Esophagus muscularis mucosa (tissue), 4 donors: ENCODE measurements at regions not wholly inside any gene's neighbourhood (a gene's known extent, or its start where the extent isn't known, plus 50 kb on each side); places are given as distances from the start of the nearest gene placed in this dataset.

ENCODE experiments used
- DNase-seq: peaks from one replicate; pipeline ENCODE4 v3.0.0-alpha.2; 2017; ENCODE audit errors: extremely low spot score
- H3K27ac ChIP-seq, 4 donors: fragments of 200-600 bp; sonication (generic); replicated peaks in 1 of 4; 1 replicate in 3 of 4; 2 replicates in 1 of 4; pipeline ENCODE4 v1.5.1; 2016 to 2019; ENCODE audit warnings: mild to moderate bottlenecking in 1 of 4
- H3K27me3 ChIP-seq, 4 donors: fragments of 200-600 bp; sonication (generic); one replicate each; pipeline versions ENCODE4 v1.5.1 to v1.6.0; 2016 to 2019
- H3K36me3 ChIP-seq, 4 donors: fragments of 200-600 bp; sonication (generic); one replicate each; pipeline ENCODE4 v1.5.1; 2016 to 2019
- H3K4me1 ChIP-seq, 4 donors: fragments of 200-600 bp; sonication (generic); one replicate each; pipeline ENCODE4 v1.5.1; 2016 to 2019
- H3K4me3 ChIP-seq, 4 donors: fragments of 200-600 bp; sonication (generic); 1 replicate in 2 of 4; 2 replicates in 2 of 4; pipeline ENCODE4 v1.5.1; 2016 to 2019; ENCODE audit warnings: mild to moderate bottlenecking in 4 of 4, moderate library complexity in 1 of 4
- H3K9me3 ChIP-seq, 4 donors: fragments of 200-600 bp; sonication (generic); 1 replicate in 3 of 4; 2 replicates in 1 of 4; pipeline ENCODE4 v1.5.1; 2016 to 2019
- EP300 ChIP-seq: sonication (generic); formaldehyde crosslinking; IDR thresholded peaks from one replicate; pipeline ENCODE4 v1.6.1; 2017; ENCODE audit warnings: antibody characterized with exemption
- POLR2A ChIP-seq: fragments of 450-650 bp; IDR thresholded peaks from one replicate; pipeline ENCODE4 v1.6.1; 2017; ENCODE audit warnings: antibody characterized with exemption, moderate library complexity, mild to moderate bottlenecking, low read depth
- POLR2AphosphoS5 ChIP-seq, 2 donors: sonication (generic); formaldehyde crosslinking; IDR thresholded peaks; one replicate each; pipeline ENCODE4 v1.6.1; 2017; ENCODE audit warnings: antibody characterized with exemption in 2 of 2
- WGBS: methylation state at CpG from one replicate; pipeline ENCODE4 v1.1.5; 2018; 5-methylcytosine and 5-hydroxymethylcytosine counted together
- intact Hi-C: fragments of 100-400 bp; cut with DNase I; formaldehyde crosslinking; loops from one replicate; pipeline ENCODE4 v1.15.1; 2023
- TF ChIP-seq, protein P1 (sequence below), 3 experiments: fragments of 200-600 bp in 2 of 3; fragments of 450-650 bp in 1 of 3; sonication (generic) in 2 of 3; IDR thresholded peaks; one replicate each; pipeline ENCODE4 v1.5.1; 2017 to 2019; ENCODE audit warnings: antibody characterized with exemption in 3 of 3, mild to moderate bottlenecking in 2 of 3, moderate library complexity in 1 of 3

DNA sequence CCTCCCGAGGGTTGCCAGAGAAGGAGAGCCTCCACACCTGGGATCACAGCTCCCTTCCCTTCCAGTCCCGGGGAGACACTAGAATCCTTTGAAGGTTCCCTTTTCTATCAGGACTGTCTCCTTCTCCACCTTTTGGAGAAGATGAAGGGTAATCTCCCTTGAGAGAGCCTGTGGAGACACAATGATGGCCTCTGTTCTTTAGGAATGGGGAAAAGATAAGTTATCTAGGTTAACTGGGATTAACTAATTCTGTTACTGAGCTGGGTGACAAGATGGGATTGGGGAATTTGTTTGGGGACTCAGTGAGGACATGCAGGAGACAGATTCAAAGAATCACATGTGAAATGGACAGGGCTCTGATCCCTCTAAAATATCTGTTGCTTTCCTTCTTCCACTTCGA lies 181.1 kb upstream of the BMPER start:
- TF ChIP-seq, protein P1, sequence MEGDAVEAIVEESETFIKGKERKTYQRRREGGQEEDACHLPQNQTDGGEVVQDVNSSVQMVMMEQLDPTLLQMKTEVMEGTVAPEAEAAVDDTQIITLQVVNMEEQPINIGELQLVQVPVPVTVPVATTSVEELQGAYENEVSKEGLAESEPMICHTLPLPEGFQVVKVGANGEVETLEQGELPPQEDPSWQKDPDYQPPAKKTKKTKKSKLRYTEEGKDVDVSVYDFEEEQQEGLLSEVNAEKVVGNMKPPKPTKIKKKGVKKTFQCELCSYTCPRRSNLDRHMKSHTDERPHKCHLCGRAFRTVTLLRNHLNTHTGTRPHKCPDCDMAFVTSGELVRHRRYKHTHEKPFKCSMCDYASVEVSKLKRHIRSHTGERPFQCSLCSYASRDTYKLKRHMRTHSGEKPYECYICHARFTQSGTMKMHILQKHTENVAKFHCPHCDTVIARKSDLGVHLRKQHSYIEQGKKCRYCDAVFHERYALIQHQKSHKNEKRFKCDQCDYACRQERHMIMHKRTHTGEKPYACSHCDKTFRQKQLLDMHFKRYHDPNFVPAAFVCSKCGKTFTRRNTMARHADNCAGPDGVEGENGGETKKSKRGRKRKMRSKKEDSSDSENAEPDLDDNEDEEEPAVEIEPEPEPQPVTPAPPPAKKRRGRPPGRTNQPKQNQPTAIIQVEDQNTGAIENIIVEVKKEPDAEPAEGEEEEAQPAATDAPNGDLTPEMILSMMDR (IDR thresholded peaks at IDR 0.05), result no peak
- TF ChIP-seq POLR2A, result no peak
- no peak for TF ChIP-seq EP300
- TF ChIP-seq POLR2AphosphoS5 (IDR thresholded peaks at IDR 0.05), result no peak

DNA sequence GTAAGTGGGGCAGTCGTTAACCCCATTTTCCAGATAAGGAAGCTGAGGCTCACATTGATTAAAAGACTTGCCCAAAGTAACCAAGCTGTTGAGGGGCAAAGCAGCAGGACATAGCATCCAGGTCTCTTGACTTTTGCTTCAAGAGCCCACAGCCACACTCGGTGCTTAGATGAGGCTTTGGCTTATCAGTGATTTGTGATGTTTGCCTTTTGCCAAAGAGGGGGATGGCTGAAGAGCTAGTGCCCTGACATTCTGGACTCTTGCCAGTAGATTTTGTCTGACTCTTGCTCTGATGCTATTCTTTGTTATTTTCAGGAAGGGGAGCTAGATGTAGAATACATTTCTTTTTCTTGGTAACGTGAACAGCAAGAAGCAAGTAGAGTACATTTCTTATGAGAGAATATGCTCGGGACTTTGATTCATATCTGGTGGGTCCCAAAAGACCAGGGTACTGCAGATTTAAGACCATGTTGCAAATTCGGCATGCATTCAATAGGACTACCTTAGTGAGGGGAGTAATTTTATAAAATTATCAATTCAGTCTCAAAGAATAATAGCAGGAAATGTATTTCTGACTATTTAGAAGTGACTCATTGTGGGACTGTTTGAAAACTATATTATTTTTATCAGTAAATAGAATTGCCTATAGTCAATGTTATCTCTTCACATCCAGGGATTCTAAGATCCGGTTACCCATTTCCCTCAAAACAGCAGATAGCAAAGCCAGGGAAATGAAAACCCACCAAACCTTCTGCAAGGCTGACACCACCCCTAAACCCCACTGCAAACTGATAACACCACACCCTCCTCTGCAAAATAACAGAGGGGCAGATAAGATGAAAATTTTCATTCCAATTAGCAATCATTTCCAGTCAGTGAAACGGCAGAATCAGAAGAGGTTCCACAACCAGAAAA lies 180.0 kb upstream of the BMPER start:
- H3K36me3 ChIP-seq, result no peaks in the 10 kb centered on the region
- no peak overlapping the region for H3K4me3 ChIP-seq
- no peak overlapping the region for H3K27ac ChIP-seq
- no peaks in the 10 kb centered on the region for H3K9me3 ChIP-seq
- no peak for DNase-seq
- 81% methylated on average over 7 of the region's 7 CpGs for WGBS
- no peak for TF ChIP-seq POLR2AphosphoS5 (IDR thresholded peaks at IDR 0.05)
- TF ChIP-seq, protein P1 (IDR thresholded peaks at IDR 0.05), result no peak
- TF ChIP-seq POLR2A, result no peak
- no peak for TF ChIP-seq EP300
- no peaks in the 10 kb centered on the region for H3K27me3 ChIP-seq
- H3K4me1 ChIP-seq, result peaks cover 0 to 6% (median 0%) of the 10 kb centered on the region in 4 donors
- intact Hi-C loops, result no loop called here

More for the DNA sequence above, 181.1 kb upstream of the BMPER start:
- no peaks in the 10 kb centered on the region for H3K9me3 ChIP-seq
- H3K4me1 ChIP-seq, result peaks cover 0 to 9% (median 2%) of the 10 kb centered on the region in 4 donors
- H3K27me3 ChIP-seq, result no peaks in the 10 kb centered on the region
- H3K36me3 ChIP-seq, result no peaks in the 10 kb centered on the region
- DNase-seq, result no peak
- H3K27ac ChIP-seq, result no peak overlapping the region
- H3K4me3 ChIP-seq, result no peak overlapping the region
- 94% methylated on average over 3 of the region's 3 CpGs for WGBS
- intact Hi-C loops, result no loop called here

DNA sequence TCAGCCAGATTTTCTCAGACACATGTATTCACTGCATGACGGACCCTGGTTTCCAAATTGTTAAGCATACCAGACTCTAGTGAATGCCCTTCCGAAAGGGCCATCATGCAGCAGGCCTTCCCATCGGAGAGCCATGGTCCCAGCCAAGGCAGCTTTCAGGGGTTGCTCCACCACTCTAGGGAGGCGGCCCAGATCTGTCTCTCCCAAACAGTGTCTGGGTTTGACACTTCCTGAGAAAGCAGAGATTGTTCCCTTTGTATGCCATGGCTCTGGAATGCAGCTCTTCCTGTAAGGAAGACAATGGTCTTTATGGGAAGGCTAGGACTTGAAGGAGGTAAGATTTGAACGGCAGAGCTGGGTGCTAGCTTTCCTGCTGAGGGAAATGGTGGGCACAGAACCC lies 178.8 kb upstream of the BMPER start:
- intact Hi-C loops, result no loop called here
- no peak for DNase-seq
- Histone ChIP-seq H3K4me1 (peaks cover 0 to 6% (median 0%) of the 10 kb centered on the region in 4 donors), H3K9me3 (no peaks in the 10 kb centered on the region), H3K4me3 (no peak overlapping the region), H3K36me3 (no peaks in the 10 kb centered on the region), H3K27me3 (no peaks in the 10 kb centered on the region), H3K27ac (no peak overlapping the region)
- WGBS, result 86% methylated on average over 5 of the region's 5 CpGs
- no peak for TF ChIP-seq POLR2A

DNA sequence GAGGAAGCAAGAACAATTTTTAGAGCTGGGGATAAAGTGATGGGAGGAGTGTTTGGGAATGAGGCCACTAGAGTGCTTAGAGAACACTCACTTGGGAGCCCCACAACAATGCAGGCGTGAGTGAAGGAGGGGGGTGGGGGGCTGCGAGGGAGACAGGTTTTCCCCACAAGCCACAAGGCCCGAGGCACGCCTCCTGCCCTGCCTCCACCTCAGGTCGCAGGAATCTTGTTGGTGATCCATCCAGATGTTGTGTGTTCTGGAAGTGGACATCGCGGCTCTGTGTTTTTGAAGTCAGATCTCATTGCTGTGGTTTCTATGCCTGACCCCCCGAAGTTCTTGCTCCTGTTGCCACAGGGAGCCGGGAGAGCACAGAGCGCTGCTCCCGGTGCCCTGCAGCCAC lies 178.0 kb upstream of the BMPER start:
- TF ChIP-seq POLR2AphosphoS5 (IDR thresholded peaks at IDR 0.05), result no peak
- TF ChIP-seq, protein P1 (IDR thresholded peaks at IDR 0.05), result no peak
- TF ChIP-seq POLR2A, result no peak
- TF ChIP-seq EP300, result no peak
- H3K27me3 ChIP-seq, result no peaks in the 10 kb centered on the region
- WGBS, result 86% methylated on average over 10 of the region's 11 CpGs
- intact Hi-C loops, result no loop called here
- no peaks in the 10 kb centered on the region for H3K9me3 ChIP-seq
- no peak overlapping the region for H3K27ac ChIP-seq
- H3K36me3 ChIP-seq, result no peaks in the 10 kb centered on the region
- H3K4me1 ChIP-seq, result peaks cover 0 to 6% (median 0%) of the 10 kb centered on the region in 4 donors
- no peak overlapping the region for H3K4me3 ChIP-seq
- no peak for DNase-seq

DNA sequence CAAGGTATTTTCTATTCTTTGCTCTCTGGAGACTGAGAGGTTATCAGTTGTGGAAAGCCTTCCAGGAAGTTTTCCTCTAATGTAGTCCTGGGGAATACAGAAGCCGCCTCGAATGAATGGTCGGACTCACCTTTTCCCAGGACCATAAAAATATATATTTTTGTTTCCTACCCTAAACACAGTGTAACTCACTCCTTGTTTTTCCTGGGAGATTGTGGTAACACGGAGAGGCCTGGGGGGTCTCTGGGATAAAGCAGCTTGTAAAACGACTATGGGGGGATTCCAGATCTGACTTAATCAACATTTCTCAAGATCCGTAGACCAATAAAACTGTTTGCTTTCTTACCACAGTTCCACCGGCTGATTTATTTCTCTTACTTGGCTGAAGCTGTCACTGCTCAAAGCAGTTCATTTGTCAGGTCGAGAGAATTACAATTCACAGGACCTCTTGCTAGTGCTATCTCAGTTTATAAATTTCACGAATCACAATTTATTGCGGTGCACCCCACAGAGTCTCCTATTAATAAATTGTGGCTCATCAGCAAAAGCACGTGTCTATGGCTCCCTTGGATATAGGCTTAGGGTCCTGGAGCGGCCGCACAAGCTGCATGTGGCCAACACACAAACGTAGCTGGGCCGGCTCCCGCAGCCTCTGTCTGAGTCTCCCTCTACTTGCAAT lies 176.3 kb upstream of the BMPER start:
- H3K4me1 ChIP-seq, result peaks cover 0 to 6% (median 0%) of the 10 kb centered on the region in 4 donors

More for the DNA sequence above, 176.3 kb upstream of the BMPER start:
- WGBS, result 84% methylated on average over 16 of the region's 16 CpGs
- H3K9me3 ChIP-seq, result no peaks in the 10 kb centered on the region
- no peaks in the 10 kb centered on the region for H3K36me3 ChIP-seq
- TF ChIP-seq, protein P1 (IDR thresholded peaks at IDR 0.05), result no peak
- TF ChIP-seq EP300 (no peak), POLR2A (no peak), POLR2AphosphoS5 (IDR thresholded peaks at IDR 0.05) (no peak)
- no peaks in the 10 kb centered on the region for H3K27me3 ChIP-seq
- no peak for DNase-seq
- intact Hi-C loops, result no loop called here
- H3K27ac ChIP-seq, result no peak overlapping the region
- H3K4me3 ChIP-seq, result no peak overlapping the region
